ENCODE measurements at regions not wholly inside any gene's neighbourhood (a gene's known extent, or its start where the extent isn't known, plus 50 kb on each side); places are given as distances from the start of the nearest gene placed in this dataset.

GRCh38 chr22:25493794-25494193 is 70.7 kb upstream of the GRK3 start:
- H3K27ac Mint-ChIP-seq (ENCODE audit: unreplicated experiment): peak overlapping the region; percentile 95
- peaks cover 23% of the 10 kb centered on the region for H3K4me1 Mint-ChIP-seq
- TF ChIP-seq, protein P1, sequence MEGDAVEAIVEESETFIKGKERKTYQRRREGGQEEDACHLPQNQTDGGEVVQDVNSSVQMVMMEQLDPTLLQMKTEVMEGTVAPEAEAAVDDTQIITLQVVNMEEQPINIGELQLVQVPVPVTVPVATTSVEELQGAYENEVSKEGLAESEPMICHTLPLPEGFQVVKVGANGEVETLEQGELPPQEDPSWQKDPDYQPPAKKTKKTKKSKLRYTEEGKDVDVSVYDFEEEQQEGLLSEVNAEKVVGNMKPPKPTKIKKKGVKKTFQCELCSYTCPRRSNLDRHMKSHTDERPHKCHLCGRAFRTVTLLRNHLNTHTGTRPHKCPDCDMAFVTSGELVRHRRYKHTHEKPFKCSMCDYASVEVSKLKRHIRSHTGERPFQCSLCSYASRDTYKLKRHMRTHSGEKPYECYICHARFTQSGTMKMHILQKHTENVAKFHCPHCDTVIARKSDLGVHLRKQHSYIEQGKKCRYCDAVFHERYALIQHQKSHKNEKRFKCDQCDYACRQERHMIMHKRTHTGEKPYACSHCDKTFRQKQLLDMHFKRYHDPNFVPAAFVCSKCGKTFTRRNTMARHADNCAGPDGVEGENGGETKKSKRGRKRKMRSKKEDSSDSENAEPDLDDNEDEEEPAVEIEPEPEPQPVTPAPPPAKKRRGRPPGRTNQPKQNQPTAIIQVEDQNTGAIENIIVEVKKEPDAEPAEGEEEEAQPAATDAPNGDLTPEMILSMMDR (conservative IDR thresholded peaks at IDR 0.05): no peak
- peaks cover 23% of the 10 kb centered on the region for H3K36me3 Mint-ChIP-seq (ENCODE audit: low read depth)
- H3K9me3 Mint-ChIP-seq: no peaks in the 10 kb centered on the region
- H3K4me3 Mint-ChIP-seq: no peak overlapping the region
- no peak for DNase-seq (ENCODE audit: low read depth, low spot score)
- no peaks in the 10 kb centered on the region for H3K27me3 Mint-ChIP-seq (ENCODE audit: low read depth)

GRCh38 chr22:25494774-25495173 is 69.7 kb upstream of the GRK3 start:
- Mint-ChIP-seq H3K36me3 (ENCODE audit: low read depth) (peaks cover 16% of the 10 kb centered on the region), H3K4me1 (peaks cover 23% of the 10 kb centered on the region), H3K4me3 (no peak overlapping the region), H3K27ac (ENCODE audit: unreplicated experiment) (peak overlapping the region; percentile 14), H3K9me3 (no peaks in the 10 kb centered on the region), H3K27me3 (ENCODE audit: low read depth) (no peaks in the 10 kb centered on the region)
- TF ChIP-seq, protein P1 (conservative IDR thresholded peaks at IDR 0.05): no peak
- DNase-seq (ENCODE audit: low read depth, low spot score): no peak

DNA sequence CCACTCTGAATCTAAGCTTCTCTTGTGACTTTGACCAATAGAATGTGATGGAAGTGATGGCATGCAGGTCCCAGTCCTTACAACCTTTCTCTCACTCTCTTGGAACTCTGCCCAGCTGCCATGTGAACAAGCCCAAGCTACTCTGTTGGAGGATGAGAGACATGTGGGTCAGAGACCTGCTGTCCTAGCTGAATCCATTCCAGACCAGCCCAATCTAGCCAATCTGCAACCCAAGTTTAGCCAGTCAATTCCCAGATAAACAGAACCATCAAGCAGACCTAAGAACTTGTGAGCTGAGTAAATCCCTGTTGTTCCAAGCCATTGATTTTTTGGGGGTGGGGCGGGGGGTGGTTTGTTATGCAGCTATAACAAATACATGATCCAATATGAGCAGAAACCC is 69.2 kb upstream of the GRK3 start:
- Mint-ChIP-seq H3K36me3 (ENCODE audit: low read depth) (peaks cover 12% of the 10 kb centered on the region), H3K9me3 (no peaks in the 10 kb centered on the region), H3K27me3 (ENCODE audit: low read depth) (no peaks in the 10 kb centered on the region), H3K4me3 (no peak overlapping the region), H3K4me1 (peaks cover 23% of the 10 kb centered on the region), H3K27ac (ENCODE audit: unreplicated experiment) (peak overlapping the region; percentile 74)
- no peak for DNase-seq (ENCODE audit: low read depth, low spot score)
- TF ChIP-seq, protein P1 (conservative IDR thresholded peaks at IDR 0.05): no peak

DNA sequence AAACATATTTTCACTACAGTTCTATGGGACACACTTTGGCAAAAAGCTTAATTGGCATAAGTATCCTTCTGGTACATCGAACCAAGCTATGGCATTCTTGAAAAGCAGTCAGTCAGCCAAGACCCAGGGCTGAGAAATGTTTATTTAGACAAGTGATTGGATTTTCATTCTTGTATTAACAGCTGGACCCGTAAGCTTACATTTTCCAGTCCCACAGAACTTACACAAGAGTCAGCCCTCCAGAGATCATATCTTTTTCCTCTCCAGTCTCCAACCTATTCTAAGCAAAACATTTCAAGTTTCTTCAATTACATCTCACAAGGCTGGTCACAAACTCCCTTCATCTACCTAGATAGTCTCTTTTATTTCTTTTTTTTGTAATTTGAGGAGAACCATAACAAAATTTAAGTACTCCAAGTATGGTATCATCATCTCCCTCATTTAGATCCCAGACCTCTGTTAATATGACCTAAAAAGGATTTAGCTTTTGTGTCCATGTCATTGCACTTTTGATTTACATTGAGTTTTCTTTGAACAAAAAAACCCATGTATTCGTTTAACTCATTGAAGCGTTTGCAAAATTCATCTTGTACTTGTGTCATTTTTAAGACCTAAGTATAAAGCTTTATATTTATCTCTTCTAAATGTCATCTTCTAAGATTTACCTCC is 67.9 kb upstream of the GRK3 start:
- no peak for DNase-seq (ENCODE audit: low read depth, low spot score)
- no peak overlapping the region for H3K4me3 Mint-ChIP-seq
- TF ChIP-seq, protein P1 (conservative IDR thresholded peaks at IDR 0.05): no peak
- peaks cover 8% of the 10 kb centered on the region for H3K36me3 Mint-ChIP-seq (ENCODE audit: low read depth)
- H3K27ac Mint-ChIP-seq (ENCODE audit: unreplicated experiment): no peak overlapping the region
- no peaks in the 10 kb centered on the region for H3K9me3 Mint-ChIP-seq
- H3K4me1 Mint-ChIP-seq: peaks cover 23% of the 10 kb centered on the region
- no peaks in the 10 kb centered on the region for H3K27me3 Mint-ChIP-seq (ENCODE audit: low read depth)

- H3K9me3 Mint-ChIP-seq: no peaks in the 10 kb centered on the region
- DNase-seq (ENCODE audit: low read depth, low spot score): no peak
- no peak overlapping the region for H3K4me3 Mint-ChIP-seq
- H3K36me3 Mint-ChIP-seq (ENCODE audit: low read depth): peaks cover 8% of the 10 kb centered on the region
- peaks cover 19% of the 10 kb centered on the region for H3K4me1 Mint-ChIP-seq
- no peak overlapping the region for H3K27ac Mint-ChIP-seq (ENCODE audit: unreplicated experiment)
- no peaks in the 10 kb centered on the region for H3K27me3 Mint-ChIP-seq (ENCODE audit: low read depth)
- TF ChIP-seq, protein P1 (conservative IDR thresholded peaks at IDR 0.05): no peak
Observed at GRCh38 chr22:25497181-25497641, 67.3 kb upstream of the GRK3 start.

All from neural crest cell (in vitro differentiated cells).